Epithelial cell of esophagus (primary cell): ENCODE measurements at regions not wholly inside any gene's neighbourhood (a gene's known extent, or its start where the extent isn't known, plus 50 kb on each side); places are given as distances from the start of the nearest gene placed in this dataset.
"Not testable (repeated sequence)": the region's sequence is repeated elsewhere in the genome, so short reads cannot be mapped to it uniquely, and the experiment has no call there.

Source experiments
- DNase-seq: peaks from one replicate; pipeline ENCODE4 v3.0.0; 2010; ENCODE audit warnings: low read depth
- H3K4me3 ChIP-seq: 2 replicates; pipeline ENCODE4 v1.5.1; 2011; ENCODE audit warnings: mild to moderate bottlenecking, low read length, control low read depth
- TF ChIP-seq, protein P1 (sequence below): IDR thresholded peaks from 2 replicates; pipeline ENCODE4 v1.5.1; 2011; ENCODE audit warnings: low read depth, mild to moderate bottlenecking, low read length, control low read depth, inconsistent platforms; ENCODE audit not compliant: insufficient read depth; ENCODE audit errors: missing control alignments

DNA sequence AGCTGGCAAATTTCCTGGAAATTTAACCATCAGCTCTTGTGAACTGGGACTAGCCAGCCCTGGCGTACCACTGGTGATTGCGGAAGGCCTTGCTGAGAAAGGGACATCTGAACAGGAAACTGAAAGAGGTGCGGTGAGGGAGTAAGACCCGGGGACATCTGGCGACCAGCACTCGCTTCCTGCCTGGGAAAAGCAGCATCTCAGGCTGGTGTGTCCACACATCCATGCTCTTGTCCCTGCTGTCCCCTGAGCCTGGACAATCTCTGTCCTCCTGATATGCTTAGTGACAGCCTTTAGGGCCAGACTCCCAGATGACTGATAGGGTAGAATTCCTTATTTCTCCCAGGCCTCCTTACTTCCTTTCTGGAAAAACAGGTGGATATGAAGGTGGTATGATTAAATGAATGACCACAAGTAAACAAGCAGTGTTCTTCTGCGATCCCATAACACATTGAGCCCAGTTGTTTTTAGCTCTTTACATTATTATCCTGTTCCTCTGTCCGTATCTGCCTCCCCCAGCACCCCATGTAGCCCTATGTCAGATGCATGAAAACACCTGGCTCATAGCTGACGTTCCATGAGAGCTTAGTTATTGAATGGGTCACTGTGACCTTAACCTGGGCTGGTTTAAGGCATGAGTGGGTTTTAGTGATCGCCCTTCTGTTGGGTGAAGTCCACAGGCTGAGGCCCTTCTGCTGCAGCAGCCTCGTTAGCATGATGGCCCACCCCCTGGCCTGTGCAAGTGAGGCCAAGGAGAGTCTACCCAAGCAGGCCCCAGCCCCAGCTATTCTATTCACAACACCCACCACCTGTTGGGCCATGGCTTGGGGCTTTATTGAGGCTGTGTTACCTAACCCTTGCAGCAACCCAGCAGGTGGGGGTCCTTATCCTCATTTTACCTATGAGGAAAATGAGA, 76.1 kb upstream of the GADD45A start:
- no peak overlapping the region for H3K4me3 ChIP-seq
- no peak for DNase-seq
- TF ChIP-seq, protein P1, sequence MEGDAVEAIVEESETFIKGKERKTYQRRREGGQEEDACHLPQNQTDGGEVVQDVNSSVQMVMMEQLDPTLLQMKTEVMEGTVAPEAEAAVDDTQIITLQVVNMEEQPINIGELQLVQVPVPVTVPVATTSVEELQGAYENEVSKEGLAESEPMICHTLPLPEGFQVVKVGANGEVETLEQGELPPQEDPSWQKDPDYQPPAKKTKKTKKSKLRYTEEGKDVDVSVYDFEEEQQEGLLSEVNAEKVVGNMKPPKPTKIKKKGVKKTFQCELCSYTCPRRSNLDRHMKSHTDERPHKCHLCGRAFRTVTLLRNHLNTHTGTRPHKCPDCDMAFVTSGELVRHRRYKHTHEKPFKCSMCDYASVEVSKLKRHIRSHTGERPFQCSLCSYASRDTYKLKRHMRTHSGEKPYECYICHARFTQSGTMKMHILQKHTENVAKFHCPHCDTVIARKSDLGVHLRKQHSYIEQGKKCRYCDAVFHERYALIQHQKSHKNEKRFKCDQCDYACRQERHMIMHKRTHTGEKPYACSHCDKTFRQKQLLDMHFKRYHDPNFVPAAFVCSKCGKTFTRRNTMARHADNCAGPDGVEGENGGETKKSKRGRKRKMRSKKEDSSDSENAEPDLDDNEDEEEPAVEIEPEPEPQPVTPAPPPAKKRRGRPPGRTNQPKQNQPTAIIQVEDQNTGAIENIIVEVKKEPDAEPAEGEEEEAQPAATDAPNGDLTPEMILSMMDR = no peak

DNA sequence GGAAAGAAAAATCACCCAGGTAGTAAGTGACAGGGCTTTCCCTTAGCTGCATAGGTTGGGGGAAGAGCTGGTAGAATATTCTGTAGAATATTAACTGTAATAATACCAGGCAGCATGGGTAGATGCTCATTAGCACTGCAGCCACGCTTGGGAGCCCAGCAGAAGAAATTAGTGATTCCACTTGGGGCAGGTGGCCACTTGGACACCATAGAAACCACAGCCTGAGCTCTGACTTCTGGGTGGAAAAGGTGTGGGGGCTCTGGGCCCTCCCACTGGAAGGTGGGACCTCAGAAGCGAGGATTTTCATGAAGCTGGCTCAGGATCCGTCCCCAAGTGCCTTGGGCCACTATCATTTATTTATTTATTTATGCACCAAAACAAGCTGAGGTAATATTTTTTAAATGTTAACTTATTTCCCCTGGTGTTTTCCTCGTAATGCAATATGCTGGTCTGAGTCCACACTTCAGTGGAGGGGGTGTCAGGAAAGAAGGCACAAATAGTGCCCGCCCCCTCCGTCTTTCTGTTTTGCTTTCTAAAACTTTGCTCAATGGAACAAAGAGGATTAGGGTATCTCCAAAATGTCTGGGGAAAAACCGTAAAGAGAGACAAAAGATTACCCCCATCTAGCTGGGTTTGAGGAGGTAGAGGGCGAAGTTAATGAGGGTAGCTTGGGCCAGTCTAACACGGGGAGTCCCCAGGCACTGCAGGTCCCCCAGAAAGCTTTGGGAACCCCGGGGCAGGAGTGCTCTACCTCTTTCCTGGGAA, 75.2 kb upstream of the GADD45A start:
- no peak for DNase-seq
- TF ChIP-seq, protein P1 = no peak
- H3K4me3 ChIP-seq = no peak overlapping the region

DNA sequence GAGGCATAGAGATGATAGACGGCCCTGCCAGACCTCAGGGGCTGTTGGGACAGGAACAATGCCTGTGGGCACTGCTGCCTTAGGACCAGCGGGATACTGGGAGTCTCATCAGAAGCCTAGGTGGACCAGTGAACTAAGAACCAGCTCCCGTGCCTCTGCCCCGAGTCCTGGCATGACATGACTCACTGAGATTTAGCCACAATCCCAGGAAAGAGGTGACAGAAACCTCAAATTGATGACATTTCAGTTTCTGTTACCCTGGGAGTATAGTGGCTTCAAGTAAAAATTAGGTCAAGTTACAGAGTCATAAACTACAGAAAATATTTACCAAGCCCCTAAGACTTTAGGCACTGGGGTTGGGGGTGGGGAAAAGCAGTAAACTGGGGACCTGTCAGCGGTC, 74.6 kb upstream of the GADD45A start:
- H3K4me3 ChIP-seq = no peak overlapping the region
- DNase-seq = peak; percentile 35
- TF ChIP-seq, protein P1 = no peak

DNA sequence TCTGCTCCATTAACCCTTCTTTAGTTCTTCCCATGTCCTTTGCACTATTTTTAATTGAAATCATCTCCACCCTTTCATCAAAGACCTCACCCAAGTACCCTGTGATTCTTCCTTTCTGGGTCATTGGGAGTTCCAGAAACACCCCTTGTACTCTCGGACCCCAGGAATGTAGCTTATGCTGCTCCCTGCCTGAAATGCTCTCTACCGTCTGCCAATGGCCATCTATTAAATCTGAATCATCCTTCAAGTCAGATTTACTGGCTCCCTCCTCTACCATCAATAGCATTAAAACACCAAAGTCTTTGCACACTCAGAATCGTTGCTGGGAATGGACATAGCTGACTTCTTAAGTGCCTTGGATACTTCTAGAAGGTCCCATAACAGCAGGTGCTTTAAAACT, 73.2 kb upstream of the GADD45A start:
- H3K4me3 ChIP-seq = no peak overlapping the region
- TF ChIP-seq, protein P1 = no peak
- peak; percentile 32 for DNase-seq

DNA sequence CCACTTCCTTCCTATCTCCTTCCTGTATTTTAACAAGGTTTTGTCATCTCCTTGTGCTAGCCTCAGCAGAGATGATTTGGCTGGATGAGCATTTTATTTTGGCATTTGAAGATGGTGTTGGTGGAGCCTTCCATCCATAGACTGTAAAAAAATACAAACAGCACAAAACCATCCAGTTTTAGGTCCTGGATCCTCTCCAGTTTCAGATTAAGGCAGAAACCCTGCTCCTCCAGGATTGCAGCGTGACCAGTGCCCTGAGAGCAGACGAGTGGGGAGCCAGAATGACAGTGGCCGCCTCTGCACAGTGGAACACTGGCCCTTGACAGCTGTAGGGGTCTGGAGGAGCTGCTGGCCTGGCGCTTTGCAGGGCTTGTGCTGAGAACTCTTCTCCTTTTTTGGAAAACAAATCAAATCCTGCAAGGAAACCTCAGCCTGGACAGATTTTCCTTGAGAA, 72.2 kb upstream of the GADD45A start:
- TF ChIP-seq, protein P1 = no peak
- no peak overlapping the region for H3K4me3 ChIP-seq
- no peak for DNase-seq

DNA sequence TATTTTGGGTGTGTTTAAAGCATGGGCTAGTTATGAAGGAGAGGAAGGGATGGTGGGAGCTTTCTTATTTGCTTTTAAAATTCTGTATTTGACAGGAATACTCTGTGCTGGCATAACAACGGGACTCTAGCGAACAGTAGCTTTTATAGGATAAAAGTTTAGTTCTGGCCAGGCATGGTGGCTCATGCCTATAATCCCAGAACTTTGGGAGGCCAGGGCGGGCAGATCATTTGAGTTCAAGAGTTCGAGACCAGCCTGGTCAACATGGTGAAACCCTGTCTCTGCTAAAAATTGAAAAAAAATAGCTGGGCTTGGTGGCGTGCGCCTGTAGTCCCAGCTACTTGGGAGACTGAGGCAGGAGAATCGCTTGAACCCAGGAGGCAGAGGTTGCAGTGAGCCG, 71.5 kb upstream of the GADD45A start:
- not testable (repeated sequence) for DNase-seq, H3K4me3 ChIP-seq

DNA sequence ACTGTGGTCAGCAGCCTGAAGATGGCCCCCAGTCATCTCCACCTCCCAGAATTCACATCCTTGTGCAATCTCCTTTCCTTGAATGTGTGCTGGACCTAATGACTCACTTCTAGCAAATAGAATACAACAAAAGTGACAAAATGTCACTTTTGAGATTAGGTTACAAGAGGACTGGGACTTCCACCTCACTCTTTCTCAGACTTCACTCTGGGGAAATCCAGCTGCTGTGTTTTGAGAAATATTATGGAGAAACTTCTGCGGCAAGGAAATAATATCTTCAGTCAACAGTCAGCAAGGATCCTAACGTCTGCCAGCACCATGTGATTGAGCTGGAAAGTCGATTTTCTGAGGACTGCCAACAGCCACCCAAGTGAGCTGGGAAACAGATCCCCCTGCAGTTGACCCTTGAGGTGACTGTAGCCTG, 70.5 kb upstream of the GADD45A start:
- no peak overlapping the region for H3K4me3 ChIP-seq
- TF ChIP-seq, protein P1 = no peak
- DNase-seq = peak; percentile 65
